MM.1S (cell line): ENCODE measurements at regions not wholly inside any gene's neighbourhood (a gene's known extent, or its start where the extent isn't known, plus 50 kb on each side); places are given as distances from the start of the nearest gene placed in this dataset.

ENCODE experiments used
- CTCF ChIP-seq: fragments of 300-600 bp; sonication (generic); IDR thresholded peaks from 2 replicates; pipeline ENCODE4 v1.5.1; 2016; ENCODE audit warnings: antibody characterized with exemption, low read length, mixed read lengths
- EZH2 ChIP-seq: fragments of 300-600 bp; sonication (generic); optimal IDR thresholded peaks from 2 replicates; pipeline ENCODE3; 2017; ENCODE audit warnings: low read depth, mild to moderate bottlenecking, antibody characterized with exemption, low read length, mixed read lengths
- EZH2phosphoT487 ChIP-seq: fragments of 300-600 bp; sonication (generic); IDR thresholded peaks from 2 replicates; pipeline ENCODE4 v1.6.1; 2018; ENCODE audit warnings: antibody characterized with exemption, low read length

- TF ChIP-seq CTCF (no peak), EZH2phosphoT487 (no peak), EZH2 (no peak)
These were observed 251.4 kb upstream of the ZFHX3 start for GRCh38 chr16:73299346-73299745.
